Gastrocnemius medialis (tissue), 4 donors: ENCODE measurements at regions not wholly inside any gene's neighbourhood (a gene's known extent, or its start where the extent isn't known, plus 50 kb on each side); places are given as distances from the start of the nearest gene placed in this dataset.

Source experiments
- CTCF ChIP-seq, 5 experiments: fragments of 450-650 bp in 3 of 5; fragments of 200-600 bp in 2 of 5; sonication (generic) in 2 of 5; IDR thresholded peaks in 4 of 5; conservative IDR thresholded peaks in 1 of 5; 1 replicate in 4 of 5; 2 replicates in 1 of 5; pipeline ENCODE4 v1.5.1; 2016 to 2019; ENCODE audit warnings: antibody characterized with exemption in 5 of 5, mild to moderate bottlenecking in 3 of 5, moderate library complexity in 3 of 5
- POLR2A ChIP-seq, 2 donors: fragments of 450-650 bp; IDR thresholded peaks; one replicate each; pipeline ENCODE4 v1.6.1; 2017; ENCODE audit warnings: antibody characterized with exemption in 2 of 2, mild to moderate bottlenecking in 2 of 2, moderate library complexity in 2 of 2

- no peak for TF ChIP-seq CTCF (IDR thresholded peaks at IDR 0.05 in 4 of 5, conservative IDR thresholded peaks at IDR 0.05 in 1 of 5)
- TF ChIP-seq POLR2A (IDR thresholded peaks at IDR 0.05) = no peak
Observed at GRCh38 chr10:30774261-30774660, 144.7 kb upstream of the LYZL2 start.
